Endothelial cell of umbilical vein (primary cell): ENCODE measurements at regions not wholly inside any gene's neighbourhood (a gene's known extent, or its start where the extent isn't known, plus 50 kb on each side); places are given as distances from the start of the nearest gene placed in this dataset.

Experiments
- BruUV-seq: library from RNA; stranded (reverse); fragments of 400-500 nt; replicated peaks from 2 replicates; lab custom pipeline; 2021; lab: Mats Ljungman, UMichigan
- CTCF ChIA-PET: fragments of 300-600, 350-600 bp; sonication (Branson Sonifier 250); formaldehyde crosslinking; loops from one replicate; lab custom pipeline; 2021; ENCODE audit warnings: antibody characterized with exemption, inconsistent platforms; lab: Charles Lee
- POLR2A ChIA-PET: fragments of 300-600, 350-600 bp; sonication (Branson Sonifier 250); formaldehyde crosslinking; loops from one replicate; lab custom pipeline; 2021; ENCODE audit warnings: antibody characterized with exemption, inconsistent platforms; lab: Charles Lee
- DNase-seq: peaks from one replicate; pipeline ENCODE4 v3.0.0-alpha.2; 2011; ENCODE audit warnings: low read depth, low spot score
- FAIRE-seq: peaks from 2 replicates; lab custom pipeline; 2011; peaks lifted over from hg19 to GRCh38; lab: Jason Lieb, UNC
- H2AFZ ChIP-seq: 2 replicates; pipeline ENCODE4 v1.6.0; 2012; ENCODE audit warnings: low read depth, low read length, control low read depth, inconsistent platforms
- H3K27ac ChIP-seq: 2 replicates; pipeline ENCODE4 v1.5.1; 2011; ENCODE audit warnings: low read depth, mild to moderate bottlenecking, control low read depth, low read length, moderate library complexity; ENCODE audit not compliant: insufficient read depth
- H3K27me3 ChIP-seq, 2 experiments: 2 replicates each; pipeline versions ENCODE4 v1.6.0 to v1.6.1; 2011; ENCODE audit warnings: low read length in 2 of 2, mixed read lengths in 1 of 2; ENCODE audit not compliant: control insufficient read depth in 2 of 2, insufficient read depth in 2 of 2
- H3K36me3 ChIP-seq, 2 experiments: 2 replicates in 1 of 2; 3 replicates in 1 of 2; pipeline ENCODE4 v1.5.1; 2011; ENCODE audit warnings: low read length in 2 of 2, mild to moderate bottlenecking in 1 of 2, moderate library complexity in 1 of 2; ENCODE audit not compliant: control insufficient read depth in 2 of 2, insufficient read depth in 2 of 2; ENCODE audit errors: extremely low read depth in 1 of 2
- H3K4me1 ChIP-seq: 3 replicates; pipeline ENCODE4 v1.5.1; 2011; ENCODE audit warnings: mild to moderate bottlenecking, low read length; ENCODE audit not compliant: control insufficient read depth, insufficient read depth; ENCODE audit errors: extremely low read depth
- H3K4me2 ChIP-seq: 2 replicates; pipeline ENCODE4 v1.6.1; 2011; ENCODE audit warnings: low read length, control low read depth, mixed read lengths; ENCODE audit not compliant: insufficient read depth
- H3K4me3 ChIP-seq, 3 experiments: fragments of 200-600 bp in 1 of 3; sonication (generic), shearing (Covaris generic) in 1 of 3; replicated peaks in 1 of 3; 2 replicates each; pipeline ENCODE4 v1.5.1; 2011 to 2016; ENCODE audit warnings: control low read depth in 3 of 3, low read length in 3 of 3, mild to moderate bottlenecking in 2 of 3, inconsistent platforms in 1 of 3, low read depth in 1 of 3, moderate library complexity in 1 of 3; ENCODE audit not compliant: insufficient read depth in 1 of 3
- H3K79me2 ChIP-seq: 2 replicates; pipeline ENCODE4 v1.6.0; 2012; ENCODE audit warnings: low read length, inconsistent platforms; ENCODE audit not compliant: control insufficient read depth, insufficient read depth
- H3K9ac ChIP-seq: replicated peaks from 2 replicates; pipeline ENCODE3; 2011; ENCODE audit warnings: low read length, control low read depth; ENCODE audit not compliant: insufficient read depth; ENCODE audit errors: extremely low read depth
- H3K9me1 ChIP-seq: replicated peaks from 3 replicates; pipeline ENCODE4 v1.6.0; 2011; ENCODE audit warnings: mild to moderate bottlenecking, low read length; ENCODE audit not compliant: control insufficient read depth, insufficient read depth; ENCODE audit errors: extremely low read depth
- H3K9me3 ChIP-seq: replicated peaks from 2 replicates; pipeline ENCODE4 v1.5.1; 2012; ENCODE audit warnings: low read length, inconsistent platforms; ENCODE audit not compliant: control insufficient read depth, insufficient read depth
- H4K20me1 ChIP-seq: replicated peaks from 2 replicates; pipeline ENCODE3; 2011; ENCODE audit warnings: mild to moderate bottlenecking, low read length; ENCODE audit not compliant: control insufficient read depth, insufficient read depth; ENCODE audit errors: extremely low read depth
- CTCF ChIP-seq, 2 donors: IDR thresholded peaks; 1 replicate in 1 of 2; 2 replicates in 1 of 2; pipeline ENCODE4 v1.5.1; 2011; ENCODE audit warnings: low read length in 2 of 2, mild to moderate bottlenecking in 2 of 2, moderate library complexity in 2 of 2, control low read depth in 1 of 2, inconsistent platforms in 1 of 2, low read depth in 1 of 2; ENCODE audit not compliant: insufficient read depth in 1 of 2; ENCODE audit errors: extremely low read depth in 1 of 2
- EZH2 ChIP-seq: IDR thresholded peaks from 2 replicates; pipeline ENCODE4 v1.6.1; 2012; ENCODE audit warnings: borderline replicate concordance, low read depth, mild to moderate bottlenecking, moderate library complexity, low read length, inconsistent platforms; ENCODE audit not compliant: severe bottlenecking
- FOS ChIP-seq: IDR thresholded peaks from 2 replicates; pipeline ENCODE4 v1.6.1; 2011; ENCODE audit warnings: mild to moderate bottlenecking, low read length, moderate library complexity, borderline replicate concordance; ENCODE audit not compliant: insufficient read depth
- GATA2 ChIP-seq: IDR thresholded peaks from 2 replicates; pipeline ENCODE4 v1.7.0; 2011; ENCODE audit warnings: low read depth, mild to moderate bottlenecking, moderate library complexity, mixed read lengths, low read length; ENCODE audit not compliant: insufficient read length, insufficient read depth
- JUN ChIP-seq: IDR thresholded peaks from 2 replicates; pipeline ENCODE4 v1.6.1; 2011; ENCODE audit warnings: borderline replicate concordance, low read depth; ENCODE audit not compliant: insufficient read length, insufficient read depth
- MAX ChIP-seq: IDR thresholded peaks from 2 replicates; pipeline ENCODE4 v1.6.1; 2011; ENCODE audit not compliant: insufficient read depth, insufficient read length
- MYC ChIP-seq: IDR thresholded peaks from one replicate; pipeline ENCODE4 v1.6.1; 2011; ENCODE audit warnings: mild to moderate bottlenecking, low read depth, low read length
- POLR2A ChIP-seq: IDR thresholded peaks from 2 replicates; pipeline ENCODE4 v1.6.1; 2012; ENCODE audit warnings: low read depth, mild to moderate bottlenecking, control low read depth, low read length
- POLR2AphosphoS5 ChIP-seq: IDR thresholded peaks from 2 replicates; pipeline ENCODE4 v1.6.1; 2012; ENCODE audit warnings: low read depth, mild to moderate bottlenecking, control low read depth, low read length, moderate library complexity; ENCODE audit not compliant: insufficient read depth
- dilution Hi-C: fragments of 300-500 bp; cut with MboI; formaldehyde crosslinking; loops from one replicate; pipeline ENCODE4 v1.15.0; 2019; ENCODE audit warnings: low sequenced_read_pairs; ENCODE audit not compliant: extremely low pct_ligation_motif_present
- intact Hi-C: fragments of 100-400 bp; cut with micrococcal nuclease; formaldehyde crosslinking; loops from one replicate; pipeline ENCODE4 v1.10.0; 2022

DNA sequence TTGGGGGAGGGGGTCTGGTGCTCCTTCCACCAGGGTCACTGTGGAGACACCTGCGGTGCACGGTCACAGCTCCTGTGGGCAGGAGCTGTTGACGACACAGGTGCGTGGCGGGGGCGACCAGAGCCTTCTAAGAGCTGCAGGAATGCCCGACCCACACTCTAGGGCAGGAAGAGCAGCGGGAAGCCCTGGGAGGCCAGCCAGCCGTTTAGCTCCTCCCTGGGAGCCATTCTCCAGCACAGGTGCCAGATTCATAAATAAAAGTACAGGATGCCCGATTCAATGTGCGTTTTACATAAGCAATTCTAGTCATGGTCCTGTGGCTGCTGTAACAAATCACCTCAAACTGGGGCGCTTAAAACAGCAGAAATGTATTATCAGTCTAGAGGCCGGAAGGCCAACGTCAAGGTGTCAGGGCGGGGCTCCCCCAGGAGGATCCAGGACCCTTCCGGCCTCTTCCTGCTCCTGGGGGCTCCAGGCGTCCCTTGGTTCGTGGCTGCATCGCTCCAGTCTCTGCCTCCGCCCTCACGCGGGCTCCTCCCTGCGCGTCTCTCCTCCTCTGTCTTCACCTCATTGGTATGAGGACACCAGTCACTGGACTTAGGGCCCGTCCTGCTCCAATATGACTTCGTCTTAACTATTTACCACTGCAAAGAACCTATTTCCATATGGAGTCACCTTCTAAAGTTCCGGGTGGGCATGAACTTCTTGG lies 155.4 kb downstream of the FOXL1 start:
- no peak overlapping the region for H3K4me3 ChIP-seq
- intact Hi-C loops (no loop called here), dilution Hi-C loops (no loop called here)
- no TSS peak for BruUV-seq
- ChIA-PET POLR2A (interaction anchor here (0.7 kb wide), 1 partner anchor 169 kb away, joined by 5 read pairs; no protein-coding TSS in a partner anchor), CTCF (interaction anchor here (0.5 to 1.6 kb wide), 8 partner anchors 17 to 169 kb away, joined by 3 to 6 read pairs (median 4); no protein-coding TSS in a partner anchor)
- H4K20me1 ChIP-seq = no peaks in the 10 kb centered on the region
- H2AFZ ChIP-seq = no peak overlapping the region
- H3K9me3 ChIP-seq = no peaks in the 10 kb centered on the region
- H3K4me1 ChIP-seq = peaks cover 10% of the 10 kb centered on the region
- H3K9ac ChIP-seq = no peak overlapping the region
- H3K27ac ChIP-seq = no peak overlapping the region
- DNase-seq (peak; percentile 40), FAIRE-seq (no peak)
- no peaks in the 10 kb centered on the region for H3K36me3 ChIP-seq
- peaks cover 0 to 7% of the 10 kb centered on the region in 2 experiments for H3K27me3 ChIP-seq
- no peak overlapping the region for H3K4me2 ChIP-seq
- TF ChIP-seq MAX = no peak
- no peak for TF ChIP-seq POLR2AphosphoS5
- TF ChIP-seq POLR2A = no peak
- TF ChIP-seq GATA2 = no peak
- no peak for TF ChIP-seq CTCF (IDR thresholded peaks at IDR 0.05; ENCODE audit: extremely low read depth in 1 of 2, insufficient read depth in 1 of 2, low read depth in 1 of 2, low read length in 2 of 2)
- TF ChIP-seq FOS = no peak
- no peak for TF ChIP-seq EZH2
- TF ChIP-seq MYC = no peak
- no peak for TF ChIP-seq JUN
- no peaks in the 10 kb centered on the region for H3K9me1 ChIP-seq
- H3K79me2 ChIP-seq = no peaks in the 10 kb centered on the region
